Breast epithelium (tissue), 3 donors: ENCODE measurements at regions not wholly inside any gene's neighbourhood (a gene's known extent, or its start where the extent isn't known, plus 50 kb on each side); places are given as distances from the start of the nearest gene placed in this dataset.

Experiments
- POLR2AphosphoS5 ChIP-seq, 3 donors: sonication (generic); formaldehyde crosslinking; IDR thresholded peaks; one replicate each; pipeline ENCODE4 v1.6.1; 2017; ENCODE audit warnings: antibody characterized with exemption in 3 of 3
- TF ChIP-seq, protein P1 (sequence below), 3 donors: fragments of 450-650 bp; IDR thresholded peaks; one replicate each; pipeline ENCODE4 v1.5.1; 2016 to 2017; ENCODE audit warnings: antibody characterized with exemption in 3 of 3, mild to moderate bottlenecking in 3 of 3, moderate library complexity in 3 of 3

DNA sequence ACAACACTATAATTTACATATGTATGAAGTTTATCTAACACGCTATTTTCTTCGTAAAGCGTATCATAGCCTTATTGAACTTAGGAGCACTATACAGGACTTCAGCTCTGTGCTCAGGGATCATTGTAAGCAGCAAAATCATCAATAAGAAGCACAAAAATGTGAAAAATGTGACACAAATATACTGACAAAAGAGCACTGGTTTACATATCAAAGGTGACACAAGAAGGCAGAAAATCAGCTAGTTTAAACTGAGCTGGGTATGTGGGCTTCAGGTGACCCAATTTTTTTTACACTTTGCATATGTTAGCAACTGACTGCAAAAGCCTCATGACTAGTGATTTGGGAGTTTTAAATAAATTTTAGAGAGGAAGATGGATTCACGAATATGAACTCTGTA lies 215.2 kb upstream of the CHORDC1 start:
- no peak for TF ChIP-seq POLR2AphosphoS5 (IDR thresholded peaks at IDR 0.05)
- TF ChIP-seq, protein P1, sequence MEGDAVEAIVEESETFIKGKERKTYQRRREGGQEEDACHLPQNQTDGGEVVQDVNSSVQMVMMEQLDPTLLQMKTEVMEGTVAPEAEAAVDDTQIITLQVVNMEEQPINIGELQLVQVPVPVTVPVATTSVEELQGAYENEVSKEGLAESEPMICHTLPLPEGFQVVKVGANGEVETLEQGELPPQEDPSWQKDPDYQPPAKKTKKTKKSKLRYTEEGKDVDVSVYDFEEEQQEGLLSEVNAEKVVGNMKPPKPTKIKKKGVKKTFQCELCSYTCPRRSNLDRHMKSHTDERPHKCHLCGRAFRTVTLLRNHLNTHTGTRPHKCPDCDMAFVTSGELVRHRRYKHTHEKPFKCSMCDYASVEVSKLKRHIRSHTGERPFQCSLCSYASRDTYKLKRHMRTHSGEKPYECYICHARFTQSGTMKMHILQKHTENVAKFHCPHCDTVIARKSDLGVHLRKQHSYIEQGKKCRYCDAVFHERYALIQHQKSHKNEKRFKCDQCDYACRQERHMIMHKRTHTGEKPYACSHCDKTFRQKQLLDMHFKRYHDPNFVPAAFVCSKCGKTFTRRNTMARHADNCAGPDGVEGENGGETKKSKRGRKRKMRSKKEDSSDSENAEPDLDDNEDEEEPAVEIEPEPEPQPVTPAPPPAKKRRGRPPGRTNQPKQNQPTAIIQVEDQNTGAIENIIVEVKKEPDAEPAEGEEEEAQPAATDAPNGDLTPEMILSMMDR (IDR thresholded peaks at IDR 0.05), result no peak
